ENCODE measurements at regions not wholly inside any gene's neighbourhood (a gene's known extent, or its start where the extent isn't known, plus 50 kb on each side); places are given as distances from the start of the nearest gene placed in this dataset.
A peak's percentile ranks its signal among the peaks of the same experiment; 100 is the strongest.

DNA sequence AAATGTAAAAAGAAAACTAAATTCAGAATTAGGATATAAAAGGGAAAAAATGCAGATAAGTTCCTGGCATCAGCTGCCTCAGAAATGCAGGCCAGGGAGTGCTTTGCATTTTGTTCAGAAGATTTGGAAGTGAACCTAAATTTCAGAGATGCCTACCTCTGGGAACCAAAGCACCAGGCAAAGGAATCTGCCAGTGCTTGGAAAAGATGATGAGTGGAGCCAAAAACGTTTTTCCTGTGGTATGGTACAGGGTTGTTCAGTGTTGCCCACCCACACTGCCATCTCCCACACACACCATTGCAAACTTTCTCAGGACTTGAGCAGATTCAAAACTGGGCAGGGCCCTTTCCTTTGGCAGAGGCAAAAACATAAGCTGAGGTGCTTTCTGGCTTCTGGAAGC lies 349.5 kb downstream of the TGFB2 start:
- no peak overlapping the region for H3K27ac Mint-ChIP-seq (ENCODE audit: low read depth, unreplicated experiment)
- H3K36me3 Mint-ChIP-seq (ENCODE audit: insufficient read depth, unreplicated experiment): no peaks in the 10 kb centered on the region
- H3K4me1 Mint-ChIP-seq (ENCODE audit: insufficient read depth, unreplicated experiment): peaks cover 12% of the 10 kb centered on the region
- no TSS peak for BruUV-seq (replicated peaks)
- intact Hi-C loops (cut with micrococcal nuclease): no loop called here
- DNase-seq (ENCODE audit: unreplicated experiment): no peak
- CTCF ChIA-PET: interaction anchor here (0.9 to 3.6 kb wide), 3 partner anchors 9 to 206 kb away, joined by 3 to 12 read pairs (median 3); no protein-coding TSS in a partner anchor
- H3K27me3 Mint-ChIP-seq (ENCODE audit: insufficient read depth, unreplicated experiment): no peaks in the 10 kb centered on the region
- POLR2A ChIA-PET: interaction anchor here (0.9 kb wide), 1 partner anchor 10 kb away, joined by 3 read pairs; no protein-coding TSS in a partner anchor
- peaks cover 6% of the 10 kb centered on the region for H3K9me3 Mint-ChIP-seq (ENCODE audit: unreplicated experiment)
- no peak overlapping the region for H3K4me3 Mint-ChIP-seq (ENCODE audit: unreplicated experiment)
- TF ChIP-seq, protein P1, sequence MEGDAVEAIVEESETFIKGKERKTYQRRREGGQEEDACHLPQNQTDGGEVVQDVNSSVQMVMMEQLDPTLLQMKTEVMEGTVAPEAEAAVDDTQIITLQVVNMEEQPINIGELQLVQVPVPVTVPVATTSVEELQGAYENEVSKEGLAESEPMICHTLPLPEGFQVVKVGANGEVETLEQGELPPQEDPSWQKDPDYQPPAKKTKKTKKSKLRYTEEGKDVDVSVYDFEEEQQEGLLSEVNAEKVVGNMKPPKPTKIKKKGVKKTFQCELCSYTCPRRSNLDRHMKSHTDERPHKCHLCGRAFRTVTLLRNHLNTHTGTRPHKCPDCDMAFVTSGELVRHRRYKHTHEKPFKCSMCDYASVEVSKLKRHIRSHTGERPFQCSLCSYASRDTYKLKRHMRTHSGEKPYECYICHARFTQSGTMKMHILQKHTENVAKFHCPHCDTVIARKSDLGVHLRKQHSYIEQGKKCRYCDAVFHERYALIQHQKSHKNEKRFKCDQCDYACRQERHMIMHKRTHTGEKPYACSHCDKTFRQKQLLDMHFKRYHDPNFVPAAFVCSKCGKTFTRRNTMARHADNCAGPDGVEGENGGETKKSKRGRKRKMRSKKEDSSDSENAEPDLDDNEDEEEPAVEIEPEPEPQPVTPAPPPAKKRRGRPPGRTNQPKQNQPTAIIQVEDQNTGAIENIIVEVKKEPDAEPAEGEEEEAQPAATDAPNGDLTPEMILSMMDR (IDR thresholded peaks at IDR 0.05; ENCODE audit: unreplicated experiment): no peak

DNA sequence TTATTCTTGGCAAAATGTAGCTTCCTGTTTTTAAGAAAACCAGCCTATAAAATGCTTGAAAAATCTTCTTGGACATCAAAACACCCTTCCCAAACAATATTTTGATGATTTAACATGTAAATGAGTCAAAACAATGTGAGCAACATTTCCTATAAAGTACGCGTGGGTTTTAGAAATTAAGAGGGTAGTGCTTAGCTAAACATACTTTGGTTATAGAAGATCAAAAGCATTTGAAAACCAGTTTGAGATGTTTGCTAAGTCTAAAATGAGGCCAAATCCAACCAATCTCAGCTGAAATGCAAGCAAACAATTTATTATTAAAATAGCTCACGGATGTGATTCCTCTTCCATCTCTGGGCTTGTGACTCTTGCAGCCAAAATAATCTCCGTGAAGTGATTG lies 350.4 kb downstream of the TGFB2 start:
- Mint-ChIP-seq H3K27ac (ENCODE audit: low read depth, unreplicated experiment) (no peak overlapping the region), H3K4me3 (ENCODE audit: unreplicated experiment) (no peak overlapping the region), H3K4me1 (ENCODE audit: insufficient read depth, unreplicated experiment) (peaks cover 15% of the 10 kb centered on the region), H3K36me3 (ENCODE audit: insufficient read depth, unreplicated experiment) (no peaks in the 10 kb centered on the region), H3K9me3 (ENCODE audit: unreplicated experiment) (peaks cover 8% of the 10 kb centered on the region), H3K27me3 (ENCODE audit: insufficient read depth, unreplicated experiment) (no peaks in the 10 kb centered on the region)
- TF ChIP-seq, protein P1 (IDR thresholded peaks at IDR 0.05; ENCODE audit: unreplicated experiment): no peak
- BruUV-seq (replicated peaks): no TSS peak
- no peak for DNase-seq (ENCODE audit: unreplicated experiment)
- ChIA-PET POLR2A (interaction anchor here (0.9 to 1.2 kb wide), 2 partner anchors 11 to 31 kb away, joined by 3 to 5 read pairs; no protein-coding TSS in a partner anchor), CTCF (interaction anchor here (3.6 kb wide), 1 partner anchor 10 kb away, joined by 12 read pairs; no protein-coding TSS in a partner anchor)
- intact Hi-C loops (cut with micrococcal nuclease): no loop called here

DNA sequence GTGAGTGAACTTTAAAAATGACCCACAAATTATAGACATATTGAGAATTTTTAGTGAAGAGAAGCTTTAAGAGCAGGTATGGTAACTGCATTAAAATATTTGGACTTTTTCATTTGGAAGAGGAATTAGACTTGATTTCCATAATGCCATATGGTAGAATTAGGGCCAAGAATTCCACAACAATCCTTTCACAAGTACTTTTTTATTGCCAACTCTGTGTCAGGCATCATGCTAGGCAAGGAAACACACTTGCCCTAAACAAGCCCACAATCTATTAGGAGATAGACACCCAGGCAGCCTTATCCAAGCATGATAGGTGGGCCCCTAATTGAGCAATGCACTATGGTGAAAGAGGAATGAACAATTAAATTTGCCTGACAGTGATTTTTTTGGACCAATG lies 353.0 kb downstream of the TGFB2 start:
- Mint-ChIP-seq H3K27ac (ENCODE audit: low read depth, unreplicated experiment) (no peak overlapping the region), H3K4me1 (ENCODE audit: insufficient read depth, unreplicated experiment) (peaks cover 15% of the 10 kb centered on the region), H3K36me3 (ENCODE audit: insufficient read depth, unreplicated experiment) (no peaks in the 10 kb centered on the region), H3K27me3 (ENCODE audit: insufficient read depth, unreplicated experiment) (no peaks in the 10 kb centered on the region), H3K4me3 (ENCODE audit: unreplicated experiment) (no peak overlapping the region), H3K9me3 (ENCODE audit: unreplicated experiment) (peaks cover 15% of the 10 kb centered on the region)
- DNase-seq (ENCODE audit: unreplicated experiment): peak; percentile 54
- no TSS peak for BruUV-seq (replicated peaks)
- ChIA-PET POLR2A (interaction anchor here (0.9 to 1.5 kb wide), 3 partner anchors 8 to 33 kb away, joined by 3 to 6 read pairs (median 4); no protein-coding TSS in a partner anchor), CTCF (interaction anchor here (1.1 to 2.0 kb wide), 2 partner anchors 8 to 353 kb away, joined by 3 to 5 read pairs; partner anchors contain the start of gene TGFB2)
- TF ChIP-seq, protein P1 (IDR thresholded peaks at IDR 0.05; ENCODE audit: unreplicated experiment): no peak
- intact Hi-C loops (cut with micrococcal nuclease): no loop called here

DNA sequence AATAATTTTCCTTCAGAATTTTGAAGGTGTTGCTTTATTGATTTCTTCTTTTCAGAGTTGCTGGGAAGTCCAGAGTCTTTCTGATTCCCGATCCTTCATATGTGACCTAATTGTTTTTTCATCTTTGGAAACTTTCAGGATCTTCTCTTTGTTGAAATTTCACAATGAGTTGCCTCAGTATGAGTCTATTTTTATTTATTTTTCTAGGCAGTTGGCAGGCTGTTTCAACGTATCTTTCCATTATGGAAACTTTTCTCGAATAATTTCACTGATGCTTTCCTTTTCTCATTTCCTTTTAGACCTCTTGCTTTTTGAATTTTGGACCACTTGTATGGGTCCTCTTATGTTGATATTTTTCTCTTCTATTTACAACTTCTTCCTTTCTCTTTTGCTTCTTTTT lies 354.3 kb downstream of the TGFB2 start:
- DNase-seq (ENCODE audit: unreplicated experiment): peak; percentile 52
- POLR2A ChIA-PET: interaction anchor here (0.6 to 2.1 kb wide), 4 partner anchors 14 to 1563 kb away, joined by 3 to 7 read pairs (median 5); no protein-coding TSS in a partner anchor
- no peak overlapping the region for H3K27ac Mint-ChIP-seq (ENCODE audit: low read depth, unreplicated experiment)

More for the DNA sequence above, 354.3 kb downstream of the TGFB2 start:
- intact Hi-C loops (cut with micrococcal nuclease): no loop called here
- Mint-ChIP-seq H3K4me1 (ENCODE audit: insufficient read depth, unreplicated experiment) (peaks cover 16% of the 10 kb centered on the region), H3K36me3 (ENCODE audit: insufficient read depth, unreplicated experiment) (no peaks in the 10 kb centered on the region), H3K9me3 (ENCODE audit: unreplicated experiment) (peaks cover 15% of the 10 kb centered on the region), H3K4me3 (ENCODE audit: unreplicated experiment) (no peak overlapping the region), H3K27me3 (ENCODE audit: insufficient read depth, unreplicated experiment) (no peaks in the 10 kb centered on the region)
- CTCF ChIA-PET: interaction anchor here (0.8 kb wide), 1 partner anchor 13 kb away, joined by 4 read pairs; no protein-coding TSS in a partner anchor
- TF ChIP-seq, protein P1 (IDR thresholded peaks at IDR 0.05; ENCODE audit: unreplicated experiment): no peak
- no TSS peak for BruUV-seq (replicated peaks)
